Stimulated activated naive CD4-positive, alpha-beta T cell treated with Interleukin-2 at 50 U/mL for 16 hours (primary cell): ENCODE measurements at regions not wholly inside any gene's neighbourhood (a gene's known extent, or its start where the extent isn't known, plus 50 kb on each side); places are given as distances from the start of the nearest gene placed in this dataset.
"Not testable (repeated sequence)": the region's sequence is repeated elsewhere in the genome, so short reads cannot be mapped to it uniquely, and the experiment has no call there.

Source experiments
- DNase-seq: peaks from one replicate; lab custom pipeline; 2025; lab: John Stamatoyannopoulos, UW

GRCh38 chr4:66929748-66930147 is 615.6 kb downstream of the CENPC start:
- DNase-seq = no peak

- not testable (repeated sequence) for DNase-seq
Observed at GRCh38 chr4:66928881-66929280, 616.4 kb downstream of the CENPC start.

- no peak for DNase-seq
Observed at GRCh38 chr4:66927937-66928336, 617.4 kb downstream of the CENPC start.

GRCh38 chr4:66926687-66927086 is 618.6 kb downstream of the CENPC start:
- DNase-seq = no peak

GRCh38 chr4:66923081-66923865 is 622.0 kb downstream of the CENPC start:
- DNase-seq = no peak

GRCh38 chr4:66921433-66921832 is 623.9 kb downstream of the CENPC start:
- no peak for DNase-seq

GRCh38 chr4:66920514-66920913 is 624.8 kb downstream of the CENPC start:
- DNase-seq = no peak

GRCh38 chr4:66911880-66912279 is 633.4 kb downstream of the CENPC start:
- DNase-seq = no peak

GRCh38 chr4:66906314-66906713 is 639.0 kb downstream of the CENPC start:
- no peak for DNase-seq

- no peak for DNase-seq
Observed at GRCh38 chr4:66899422-66900065, 645.8 kb downstream of the CENPC start.

GRCh38 chr4:66893807-66894206 is 651.5 kb downstream of the CENPC start:
- no peak for DNase-seq

- DNase-seq = no peak
Observed at GRCh38 chr4:66887061-66887460, 658.2 kb downstream of the CENPC start.

- DNase-seq = no peak
Observed at GRCh38 chr4:66885501-66886165, 659.7 kb downstream of the CENPC start.

- no peak for DNase-seq
Observed at GRCh38 chr4:66876946-66877345, 668.4 kb downstream of the CENPC start.

- no peak for DNase-seq
Observed at GRCh38 chr4:66872661-66873060, 672.6 kb downstream of the CENPC start.

- DNase-seq = no peak
Observed at GRCh38 chr4:66863481-66863880, 681.8 kb downstream of the CENPC start.

- no peak for DNase-seq
Observed at GRCh38 chr4:66855956-66856355, 689.3 kb downstream of the CENPC start.

- DNase-seq = no peak
Observed at GRCh38 chr4:66853845-66854244, 691.5 kb downstream of the CENPC start.

GRCh38 chr4:66852843-66853242 is 692.5 kb downstream of the CENPC start:
- DNase-seq = no peak

GRCh38 chr4:66849596-66849995 is 695.7 kb downstream of the CENPC start:
- no peak for DNase-seq

- DNase-seq = no peak
Observed at GRCh38 chr4:66842724-66843088, 702.6 kb downstream of the CENPC start.

GRCh38 chr4:66842026-66842723 is 703.1 kb downstream of the CENPC start:
- DNase-seq = no peak

GRCh38 chr4:66840178-66840577 is 705.1 kb downstream of the CENPC start:
- DNase-seq = no peak
